HepG2 (cell line): ENCODE measurements at regions not wholly inside any gene's neighbourhood (a gene's known extent, or its start where the extent isn't known, plus 50 kb on each side); places are given as distances from the start of the nearest gene placed in this dataset.

ENCODE experiments used
- ATAC-seq: fragments of 200-7000 bp; cut with Tn5 transposase; 3 replicates; pipeline ENCODE4 v1.9.1; 2020; ENCODE audit warnings: mild to moderate bottlenecking, moderate library complexity
- BruUV-seq: library from RNA; stranded (reverse); fragments of 400-500 nt; replicated peaks from 2 replicates; lab custom pipeline; 2021; lab: Mats Ljungman, UMichigan
- CTCF ChIA-PET: fragments of 300-600 bp; formaldehyde crosslinking; extraction: SDS; loops from one replicate; lab custom pipeline; 2021; ENCODE audit warnings: low total read pairs, inconsistent platforms, low intra/inter-chr PET ratio; lab: Yijun Ruan, JAX
- POLR2A ChIA-PET: fragments of 350-600 bp; sonication (Branson Sonifier 250); formaldehyde crosslinking; loops from one replicate; lab custom pipeline; 2020; ENCODE audit warnings: antibody characterized with exemption, inconsistent platforms; lab: Yijun Ruan, JAX
- DNase-seq: peaks from one replicate; pipeline ENCODE4 v3.0.0-alpha.2; 2015; ENCODE audit warnings: low spot score
- FAIRE-seq: peaks from 3 replicates; lab custom pipeline; 2011; peaks lifted over from hg19 to GRCh38; lab: Jason Lieb, UNC
- H2AFZ ChIP-seq: one replicate; pipeline ENCODE4 v1.6.1; 2011; ENCODE audit warnings: low read length, inconsistent platforms
- H3K27ac ChIP-seq: fragments of 300-600 bp; 3 replicates; pipeline ENCODE4 v1.8.0; 2011; ENCODE audit warnings: mixed run types, mild to moderate bottlenecking, mixed read lengths, low read length, inconsistent platforms; ENCODE audit not compliant: insufficient read depth; ENCODE audit errors: extremely low read length
- H3K27me3 ChIP-seq, 2 experiments: fragments of 200-600 bp in 1 of 2; 2 replicates in 1 of 2; 3 replicates in 1 of 2; pipeline versions ENCODE4 v1.6.0 to v1.8.0; 2011; ENCODE audit warnings: low read length in 2 of 2, mild to moderate bottlenecking in 2 of 2, moderate library complexity in 2 of 2, inconsistent platforms in 1 of 2; ENCODE audit not compliant: insufficient read depth in 2 of 2, control insufficient read depth in 1 of 2
- H3K36me3 ChIP-seq, 2 experiments: fragments of 200-600 bp in 1 of 2; replicated peaks in 1 of 2; 2 replicates in 1 of 2; 3 replicates in 1 of 2; pipeline versions ENCODE4 v1.5.1 to v1.8.0; 2011; ENCODE audit warnings: low read length in 2 of 2, inconsistent platforms in 1 of 2; ENCODE audit not compliant: insufficient read depth in 2 of 2, control insufficient read depth in 1 of 2
- H3K4me1 ChIP-seq: 2 replicates; pipeline ENCODE4 v1.5.1; 2012; ENCODE audit warnings: low read length, inconsistent platforms; ENCODE audit not compliant: insufficient read depth
- H3K4me2 ChIP-seq: 2 replicates; pipeline ENCODE4 v1.6.0; 2011; ENCODE audit warnings: low read depth, low read length, inconsistent platforms
- H3K4me3 ChIP-seq, 3 experiments: fragments of 200-600 bp in 1 of 3; sonication (generic), shearing (Covaris generic) in 1 of 3; replicated peaks in 1 of 3; 2 replicates each; pipeline ENCODE4 v1.5.1; 2011 to 2016; ENCODE audit warnings: low read length in 3 of 3, inconsistent platforms in 2 of 3, low read depth in 2 of 3, mild to moderate bottlenecking in 2 of 3, control low read depth in 1 of 3, mixed read lengths in 1 of 3; ENCODE audit not compliant: insufficient read depth in 1 of 3
- H3K79me2 ChIP-seq: one replicate; pipeline ENCODE4 v1.6.1; 2011; ENCODE audit warnings: low read length, inconsistent platforms; ENCODE audit not compliant: insufficient read depth
- H3K9ac ChIP-seq: 2 replicates; pipeline ENCODE4 v1.6.0; 2011; ENCODE audit warnings: mild to moderate bottlenecking, low read depth, low read length, inconsistent platforms; ENCODE audit not compliant: insufficient read depth
- H3K9me3 ChIP-seq: 2 replicates; pipeline ENCODE4 v1.5.1; 2012; ENCODE audit warnings: mild to moderate bottlenecking, low read length
- H4K20me1 ChIP-seq: 2 replicates; pipeline ENCODE4 v1.6.0; 2011; ENCODE audit warnings: inconsistent platforms, mild to moderate bottlenecking, low read length, moderate library complexity; ENCODE audit not compliant: insufficient read depth
- FOXA1 ChIP-seq, 2 experiments: fragments of 450-650 bp in 1 of 2; sonication (generic) in 1 of 2; formaldehyde crosslinking in 1 of 2; IDR thresholded peaks; 2 replicates each; pipeline versions ENCODE4 v1.4.0 to v1.6.1; 2016 to 2020; ENCODE audit warnings: missing genetic modification reagents in 1 of 2
- NR0B2 ChIP-seq: sonication (generic); formaldehyde crosslinking; IDR thresholded peaks from 2 replicates; pipeline ENCODE4 v1.4.0; 2020; ENCODE audit warnings: mild to moderate bottlenecking, missing genetic modification reagents
- ZBTB42 ChIP-seq: sonication (generic); formaldehyde crosslinking; IDR thresholded peaks from 2 replicates; pipeline ENCODE4 v1.5.0; 2020; ENCODE audit warnings: mild to moderate bottlenecking, missing genetic modification reagents
- ZEB1 ChIP-seq: IDR thresholded peaks from 2 replicates; pipeline ENCODE4 v1.6.1; 2012; ENCODE audit warnings: mild to moderate bottlenecking, low read depth, inconsistent platforms; ENCODE audit not compliant: insufficient replicate concordance
- ZNF501 ChIP-seq: sonication (generic); formaldehyde crosslinking; IDR thresholded peaks from 2 replicates; pipeline ENCODE4 v1.5.1; 2020; ENCODE audit warnings: mild to moderate bottlenecking, moderate library complexity, missing genetic modification reagents
- in situ Hi-C: cut with HindIII; loops from 2 replicates; pipeline ENCODE4 v1.10.0; 2017; ENCODE audit warnings: low pct_unique_long_range_greater_than_20kb; ENCODE audit not compliant: extremely low pct_ligation_motif_present
- intact Hi-C: fragments of 100-400 bp; cut with micrococcal nuclease; formaldehyde crosslinking; loops from one replicate; pipeline ENCODE4 v1.10.0; 2022; ENCODE audit not compliant: unreplicated experiment
- TF ChIP-seq, protein P1 (sequence below): sonication (generic); formaldehyde crosslinking; IDR thresholded peaks from 2 replicates; pipeline ENCODE4 v1.8.1; 2022; ENCODE audit warnings: mild to moderate bottlenecking, missing genetic modification reagents
- TF ChIP-seq, protein P2 (sequence below): sonication (generic); formaldehyde crosslinking; IDR thresholded peaks from 2 replicates; pipeline ENCODE4 v1.4.0; 2020; ENCODE audit warnings: missing genetic modification reagents

DNA sequence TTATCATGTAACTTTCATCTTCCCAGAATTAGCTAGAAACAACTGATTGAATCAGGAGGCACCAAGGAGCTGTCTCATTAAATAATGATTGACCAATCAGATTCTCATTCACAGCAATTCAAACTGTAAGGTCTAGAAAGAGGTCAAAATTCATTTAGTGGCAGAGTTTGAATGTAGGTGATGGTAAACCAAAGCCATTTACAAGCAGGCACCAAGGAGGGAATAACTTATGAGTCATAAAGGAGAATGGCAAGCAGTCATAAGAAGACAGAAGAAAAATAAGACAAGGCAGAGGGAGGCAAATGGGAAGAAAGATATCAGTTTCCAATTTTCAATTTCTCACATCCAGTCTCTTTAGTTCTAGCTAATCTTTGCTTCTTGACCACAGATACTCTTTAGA, 52.9 kb upstream of the DEFB112 start:
- CTCF ChIA-PET, result no interaction called here

More for the DNA sequence above, 52.9 kb upstream of the DEFB112 start:
- no peaks in the 10 kb centered on the region for H3K79me2 ChIP-seq
- no peaks in the 10 kb centered on the region for H4K20me1 ChIP-seq
- no peak overlapping the region for H3K4me3 ChIP-seq
- ATAC-seq (no peak), DNase-seq (no peak), FAIRE-seq (no peak)
- TF ChIP-seq, protein P1, sequence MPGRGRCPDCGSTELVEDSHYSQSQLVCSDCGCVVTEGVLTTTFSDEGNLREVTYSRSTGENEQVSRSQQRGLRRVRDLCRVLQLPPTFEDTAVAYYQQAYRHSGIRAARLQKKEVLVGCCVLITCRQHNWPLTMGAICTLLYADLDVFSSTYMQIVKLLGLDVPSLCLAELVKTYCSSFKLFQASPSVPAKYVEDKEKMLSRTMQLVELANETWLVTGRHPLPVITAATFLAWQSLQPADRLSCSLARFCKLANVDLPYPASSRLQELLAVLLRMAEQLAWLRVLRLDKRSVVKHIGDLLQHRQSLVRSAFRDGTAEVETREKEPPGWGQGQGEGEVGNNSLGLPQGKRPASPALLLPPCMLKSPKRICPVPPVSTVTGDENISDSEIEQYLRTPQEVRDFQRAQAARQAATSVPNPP (CRISPR knock-in tag), result no peak
- TF ChIP-seq, protein P2, sequence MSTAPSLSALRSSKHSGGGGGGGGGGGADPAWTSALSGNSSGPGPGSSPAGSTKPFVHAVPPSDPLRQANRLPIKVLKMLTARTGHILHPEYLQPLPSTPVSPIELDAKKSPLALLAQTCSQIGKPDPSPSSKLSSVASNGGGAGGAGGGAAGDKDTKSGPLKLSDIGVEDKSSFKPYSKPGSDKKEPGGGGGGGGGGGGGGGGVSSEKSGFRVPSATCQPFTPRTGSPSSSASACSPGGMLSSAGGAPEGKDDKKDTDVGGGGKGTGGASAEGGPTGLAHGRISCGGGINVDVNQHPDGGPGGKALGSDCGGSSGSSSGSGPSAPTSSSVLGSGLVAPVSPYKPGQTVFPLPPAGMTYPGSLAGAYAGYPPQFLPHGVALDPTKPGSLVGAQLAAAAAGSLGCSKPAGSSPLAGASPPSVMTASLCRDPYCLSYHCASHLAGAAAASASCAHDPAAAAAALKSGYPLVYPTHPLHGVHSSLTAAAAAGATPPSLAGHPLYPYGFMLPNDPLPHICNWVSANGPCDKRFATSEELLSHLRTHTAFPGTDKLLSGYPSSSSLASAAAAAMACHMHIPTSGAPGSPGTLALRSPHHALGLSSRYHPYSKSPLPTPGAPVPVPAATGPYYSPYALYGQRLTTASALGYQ, result no peak
- TF ChIP-seq ZEB1 (no peak), ZNF501 (no peak), FOXA1 (IDR thresholded peaks at IDR 0.05) (no peak), FOXA1 (CRISPR knock-in tag; IDR thresholded peaks at IDR 0.05) (no peak), ZBTB42 (CRISPR knock-in tag) (no peak), NR0B2 (CRISPR knock-in tag) (no peak)
- no peaks in the 10 kb centered on the region for H3K9me3 ChIP-seq
- in situ Hi-C loops, result no loop called here
- H3K4me2 ChIP-seq, result no peak overlapping the region
- BruUV-seq, result no TSS peak
- no peaks in the 10 kb centered on the region for H3K27me3 ChIP-seq
- no peak overlapping the region for H3K9ac ChIP-seq
- H3K36me3 ChIP-seq, result no peaks in the 10 kb centered on the region
- no peak overlapping the region for H3K27ac ChIP-seq
- POLR2A ChIA-PET, result no interaction called here
- no peak overlapping the region for H2AFZ ChIP-seq
- no peaks in the 10 kb centered on the region; the same call in 1 of the 2 replicates for H3K4me1 ChIP-seq
- intact Hi-C loops, result no loop called here
